ENCODE measurements at regions not wholly inside any gene's neighbourhood (a gene's known extent, or its start where the extent isn't known, plus 50 kb on each side); places are given as distances from the start of the nearest gene placed in this dataset.

GRCh38 chr3:188946351-188947240 lies 225.2 kb upstream of the TPRG1 start:
- 60% methylated on average over 14 of the region's 14 CpGs for whole genome bisulfite sequencing
- TF ChIP-seq POLR2AphosphoS5 (IDR thresholded peaks at IDR 0.05): no peak
- no peak for TF ChIP-seq CTCF (IDR thresholded peaks at IDR 0.05)
- no peak for TF ChIP-seq POLR2A (IDR thresholded peaks at IDR 0.05)
- Histone ChIP-seq H3K4me1 (replicated peaks) (peaks cover 9% of the 10 kb centered on the region), H3K4me3 (peak overlapping the region in 1 of 2 donors; percentile 30), H3K27me3 (replicated peaks; ENCODE audit: insufficient read depth) (no peaks in the 10 kb centered on the region), H3K27ac (peak overlapping the region; percentile 90), H3K9me3 (no peaks in the 10 kb centered on the region), H3K36me3 (no peaks in the 10 kb centered on the region)
- intact Hi-C loops (cut with DNase I): loop anchor here (5.0 to 10.0 kb wide), 3 partner anchors 322 to 894 kb away; partner anchors contain the start of gene LPP
- DNase-seq (ENCODE audit: low spot score): no peak

DNA sequence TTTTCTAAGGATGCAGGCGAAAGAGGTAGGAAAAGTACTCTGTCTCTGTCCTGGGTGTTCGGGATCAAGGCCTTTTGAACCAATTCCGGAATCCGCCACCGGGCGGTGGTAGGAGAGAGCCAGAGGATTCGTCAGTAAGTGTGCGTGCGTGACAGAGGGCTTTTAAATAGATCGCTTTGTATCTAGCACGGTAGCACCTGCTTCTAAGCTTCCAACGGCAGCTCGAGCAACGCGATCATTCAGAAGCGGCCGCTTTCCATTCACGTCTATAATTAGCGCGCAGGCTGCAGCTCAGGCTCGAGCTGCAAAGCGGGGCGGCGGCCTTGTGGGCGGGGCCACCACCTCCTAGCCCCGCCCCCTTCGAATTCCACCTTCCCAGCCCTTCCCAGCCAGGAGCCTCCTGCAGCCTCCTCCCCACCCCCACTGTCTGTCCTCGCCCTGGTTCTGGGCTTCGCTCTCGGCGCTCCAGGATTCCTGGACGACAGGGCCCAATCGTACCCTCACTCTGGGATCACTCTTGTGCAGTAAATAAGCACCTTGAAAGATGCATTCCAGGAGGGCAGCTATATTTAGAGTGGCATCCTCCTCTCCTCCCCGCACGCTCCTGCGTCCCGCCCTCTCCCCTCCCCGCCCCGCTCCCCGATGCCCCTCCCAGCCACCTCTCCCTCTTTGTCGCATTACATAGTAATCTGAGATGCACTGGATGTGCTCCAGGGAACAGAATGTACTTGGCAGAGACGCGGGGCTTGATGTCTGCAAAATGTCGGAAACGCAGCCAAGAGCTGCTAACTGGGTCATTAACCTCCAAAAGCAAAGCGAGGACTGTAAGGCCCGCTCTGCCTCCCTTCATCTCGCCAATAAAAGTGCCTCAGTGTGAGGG lies 224.1 kb upstream of the TPRG1 start:
- H3K36me3 ChIP-seq: no peaks in the 10 kb centered on the region
- H3K27me3 ChIP-seq (replicated peaks; ENCODE audit: insufficient read depth): no peaks in the 10 kb centered on the region
- H3K9me3 ChIP-seq: no peaks in the 10 kb centered on the region
- H3K4me3 ChIP-seq: peak overlapping the region; percentile 24 to 30
- intact Hi-C loops (cut with DNase I): loop anchor here (2.0 to 10.0 kb wide), 5 partner anchors 323 to 1207 kb away; partner anchors contain the start of gene LPP
- TF ChIP-seq POLR2AphosphoS5 (IDR thresholded peaks at IDR 0.05) (peak; percentile 97), CTCF (IDR thresholded peaks at IDR 0.05) (peak in 2 of 4 experiments; percentile 52 to 61), POLR2A (IDR thresholded peaks at IDR 0.05) (peak; percentile 45)
- H3K27ac ChIP-seq: peak overlapping the region; percentile 90
- peak; percentile 99 for DNase-seq (ENCODE audit: low spot score)
- peaks cover 9% of the 10 kb centered on the region for H3K4me1 ChIP-seq (replicated peaks)
- WGBS: 5% methylated on average over 48 of the region's 48 CpGs

GRCh38 chr3:188948281-188948996 lies 223.3 kb upstream of the TPRG1 start:
- Histone ChIP-seq H3K4me1 (replicated peaks) (peaks cover 9% of the 10 kb centered on the region), H3K27ac (peak overlapping the region; percentile 90), H3K4me3 (peak overlapping the region in 1 of 2 donors; percentile 30)

More at GRCh38 chr3:188948281-188948996, 223.3 kb upstream of the TPRG1 start:
- H3K9me3 ChIP-seq: no peaks in the 10 kb centered on the region
- 17% methylated on average over 10 of the region's 10 CpGs for WGBS
- H3K27me3 ChIP-seq (replicated peaks; ENCODE audit: insufficient read depth): no peaks in the 10 kb centered on the region
- TF ChIP-seq POLR2A (IDR thresholded peaks at IDR 0.05): no peak
- peak in 2 of 4 experiments; percentile 0 to 8 for TF ChIP-seq CTCF (IDR thresholded peaks at IDR 0.05)
- intact Hi-C loops (cut with DNase I): loop anchor here (2.0 to 10.0 kb wide), 5 partner anchors 324 to 1208 kb away; partner anchors contain the start of gene LPP
- DNase-seq (ENCODE audit: low spot score): peak; percentile 61
- H3K36me3 ChIP-seq: no peaks in the 10 kb centered on the region
